ENCODE measurements at regions not wholly inside any gene's neighbourhood (a gene's known extent, or its start where the extent isn't known, plus 50 kb on each side); places are given as distances from the start of the nearest gene placed in this dataset.

- CTCF ChIA-PET: no interaction called here
These were observed 156.2 kb downstream of the TNFSF18 start for GRCh38 chr1:172894349-172895049.

More at GRCh38 chr1:172894349-172895049, 156.2 kb downstream of the TNFSF18 start:
- no peaks in the 10 kb centered on the region for H3K79me2 ChIP-seq (ENCODE audit: insufficient read depth)
- H2AFZ ChIP-seq (ENCODE audit: low read depth): 0 out of 2 replicates have a peak overlapping the region, but pooled peaks have one; percentile 1
- no peaks in the 10 kb centered on the region for H4K20me1 ChIP-seq (ENCODE audit: insufficient read depth)
- no peaks in the 10 kb centered on the region for H3K9me2 ChIP-seq
- H3K27ac ChIP-seq (ENCODE audit: low read depth in 2 of 2, low read length in 1 of 2): peak overlapping the region in 1 of 2 experiments; percentile 69; a peak in 2 of 4 replicates
- no peak overlapping the region for H3K9ac ChIP-seq
- no peak for DNase-seq
- peaks cover 19% of the 10 kb centered on the region for H3F3A ChIP-seq (replicated peaks; ENCODE audit: insufficient read depth)
- no peak overlapping the region for H3K4me2 ChIP-seq
- WGBS (ENCODE audit: low lambda C conversion rate): 77% methylated on average over 8 of the region's 8 CpGs
- no peaks in the 10 kb centered on the region for H3K27me3 ChIP-seq (ENCODE audit: insufficient read depth)
- no peaks in the 10 kb centered on the region for H3K36me3 ChIP-seq (replicated peaks in 1 of 2; ENCODE audit: control insufficient read depth in 1 of 2, insufficient read depth in 2 of 2, low read length in 1 of 2)
- POLR2A ChIA-PET: no interaction called here
- H3K4me1 ChIP-seq (ENCODE audit: control insufficient read depth in 1 of 2, insufficient read depth in 2 of 2, low read depth in 1 of 2, low read length in 1 of 2): peaks cover 0 to 21% of the 10 kb centered on the region in 2 experiments; a peak in 3 of 4 replicates
- no peak overlapping the region for H3K4me3 ChIP-seq (ENCODE audit: low read depth in 2 of 2, low read length in 1 of 2)
- H3K9me3 ChIP-seq: no peaks in the 10 kb centered on the region
- no peak for TF ChIP-seq RFX5 (IDR thresholded peaks at IDR 0.05; ENCODE audit: low read length)
- no peak for TF ChIP-seq MEF2A (IDR thresholded peaks at IDR 0.05; ENCODE audit: borderline replicate concordance, low read depth)
- TF ChIP-seq TCF12 (IDR thresholded peaks at IDR 0.05): no peak
- no peak for TF ChIP-seq RXRA (IDR thresholded peaks at IDR 0.05; ENCODE audit: borderline replicate concordance, low read depth)
- no peak for TF ChIP-seq ELF1 (IDR thresholded peaks at IDR 0.05)
- no peak for TF ChIP-seq CTCF (IDR thresholded peaks at IDR 0.05)
- TF ChIP-seq CHD2 (IDR thresholded peaks at IDR 0.05; ENCODE audit: low read length, partially characterized antibody): no peak
- no peak for TF ChIP-seq SIN3A (IDR thresholded peaks at IDR 0.05; ENCODE audit: borderline replicate concordance, low read depth, low read length)
- TF ChIP-seq, protein P1, sequence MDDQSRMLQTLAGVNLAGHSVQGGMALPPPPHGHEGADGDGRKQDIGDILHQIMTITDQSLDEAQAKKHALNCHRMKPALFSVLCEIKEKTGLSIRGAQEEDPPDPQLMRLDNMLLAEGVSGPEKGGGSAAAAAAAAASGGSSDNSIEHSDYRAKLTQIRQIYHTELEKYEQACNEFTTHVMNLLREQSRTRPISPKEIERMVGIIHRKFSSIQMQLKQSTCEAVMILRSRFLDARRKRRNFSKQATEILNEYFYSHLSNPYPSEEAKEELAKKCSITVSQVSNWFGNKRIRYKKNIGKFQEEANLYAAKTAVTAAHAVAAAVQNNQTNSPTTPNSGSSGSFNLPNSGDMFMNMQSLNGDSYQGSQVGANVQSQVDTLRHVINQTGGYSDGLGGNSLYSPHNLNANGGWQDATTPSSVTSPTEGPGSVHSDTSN (IDR thresholded peaks at IDR 0.05): no peak
- no peak for TF ChIP-seq ZBTB33 (IDR thresholded peaks at IDR 0.05; ENCODE audit: borderline replicate concordance, low read depth)
- TF ChIP-seq RAD21 (IDR thresholded peaks at IDR 0.05; ENCODE audit: low read length): no peak
- no peak for TF ChIP-seq MXI1 (IDR thresholded peaks at IDR 0.05; ENCODE audit: low read depth, low read length)
- TF ChIP-seq GATA2 (CRISPR knock-in tag; IDR thresholded peaks at IDR 0.05): no peak

Data from SK-N-SH (cell line).